Glomerular visceral epithelial cell (primary cell): ENCODE measurements at regions not wholly inside any gene's neighbourhood (a gene's known extent, or its start where the extent isn't known, plus 50 kb on each side); places are given as distances from the start of the nearest gene placed in this dataset.
A peak's percentile ranks its signal among the peaks of the same experiment; 100 is the strongest.

Experiments used
- DNase-seq: peaks from one replicate; pipeline ENCODE4 v3.0.0-alpha.2; 2016; ENCODE audit errors: extremely low spot score

- DNase-seq, result no peak
Measured at GRCh38 chr20:50301165-50301564, 110.5 kb downstream of the CEBPB start.

GRCh38 chr20:50301712-50302111 is 111.1 kb downstream of the CEBPB start:
- no peak for DNase-seq

- DNase-seq, result no peak
Measured at GRCh38 chr20:50302341-50303057, 111.9 kb downstream of the CEBPB start.

GRCh38 chr20:50303573-50304500 is 113.2 kb downstream of the CEBPB start:
- DNase-seq, result peak; percentile 76

GRCh38 chr20:50304501-50304856 is 113.8 kb downstream of the CEBPB start:
- DNase-seq, result no peak

- DNase-seq, result no peak
Measured at GRCh38 chr20:50304923-50305635, 114.4 kb downstream of the CEBPB start.

GRCh38 chr20:50305636-50306477 is 115.2 kb downstream of the CEBPB start:
- no peak for DNase-seq

GRCh38 chr20:50306478-50307423 is 116.1 kb downstream of the CEBPB start:
- no peak for DNase-seq

GRCh38 chr20:50308166-50308512 is 117.5 kb downstream of the CEBPB start:
- DNase-seq, result no peak

- DNase-seq, result peak; percentile 99
Measured at GRCh38 chr20:50308513-50309279, 118.1 kb downstream of the CEBPB start.

GRCh38 chr20:50309280-50309763 is 118.7 kb downstream of the CEBPB start:
- DNase-seq, result no peak

GRCh38 chr20:50309764-50310672 is 119.4 kb downstream of the CEBPB start:
- DNase-seq, result no peak

- no peak for DNase-seq
Measured at GRCh38 chr20:50310673-50311051, 120.0 kb downstream of the CEBPB start.

GRCh38 chr20:50311308-50312001 is 120.8 kb downstream of the CEBPB start:
- no peak for DNase-seq

- no peak for DNase-seq
Measured at GRCh38 chr20:50312002-50312681, 121.5 kb downstream of the CEBPB start.

GRCh38 chr20:50312682-50313521 is 122.3 kb downstream of the CEBPB start:
- peak; percentile 72 for DNase-seq

GRCh38 chr20:50313522-50313820 is 122.8 kb downstream of the CEBPB start:
- DNase-seq, result no peak
